Lower leg skin (tissue), 4 donors: ENCODE measurements at regions not wholly inside any gene's neighbourhood (a gene's known extent, or its start where the extent isn't known, plus 50 kb on each side); places are given as distances from the start of the nearest gene placed in this dataset.

ENCODE experiments used
- DNase-seq, 2 donors: peaks; one replicate each; pipeline ENCODE4 v3.0.0-alpha.2; 2019; ENCODE audit warnings: low spot score in 2 of 2
- H3K4me3 ChIP-seq: fragments of 200-600 bp; sonication (generic); 2 replicates; pipeline ENCODE4 v1.5.1; 2017; ENCODE audit warnings: mild to moderate bottlenecking, low read depth; ENCODE audit not compliant: poor library complexity, severe bottlenecking
- CTCF ChIP-seq, 3 donors: fragments of 450-650 bp; IDR thresholded peaks; one replicate each; pipeline ENCODE4 v1.5.1; 2016; ENCODE audit warnings: antibody characterized with exemption in 3 of 3, mild to moderate bottlenecking in 3 of 3, moderate library complexity in 2 of 3
- POLR2A ChIP-seq, 2 donors: fragments of 450-650 bp; IDR thresholded peaks; one replicate each; pipeline ENCODE4 v1.6.1; 2016 to 2017; ENCODE audit warnings: antibody characterized with exemption in 2 of 2, mild to moderate bottlenecking in 1 of 2, moderate library complexity in 1 of 2
- WGBS, 2 donors: methylation state at CpG; one replicate each; pipeline ENCODE4 v1.1.5; 2018; 5-methylcytosine and 5-hydroxymethylcytosine counted together
- intact Hi-C: fragments of 100-400 bp; cut with DNase I; formaldehyde crosslinking; loops from one replicate; pipeline ENCODE4 v1.15.0; 2023; ENCODE audit warnings: low total_unique reads

DNA sequence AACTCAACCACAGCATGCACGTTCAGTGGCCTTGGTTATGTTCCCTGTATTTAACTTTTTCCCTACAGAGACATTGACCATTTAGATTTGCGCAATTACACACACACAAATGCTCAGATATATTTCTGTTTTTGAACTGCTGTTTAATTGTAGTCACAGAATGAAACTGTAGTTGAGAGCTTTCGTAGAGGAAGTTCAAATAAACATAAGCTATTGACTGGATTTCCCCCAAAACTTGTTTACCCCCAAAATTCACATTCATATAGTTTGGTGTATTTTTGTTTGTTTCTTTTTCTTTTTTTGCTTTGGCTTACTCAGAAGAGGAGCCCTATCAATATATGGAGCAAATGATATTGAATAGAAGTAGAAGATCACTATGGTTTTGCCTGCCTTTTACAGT lies 921.0 kb downstream of the ADGRL2 start:
- H3K4me3 ChIP-seq = no peak overlapping the region
- WGBS, 2 donors = 72 to 74% methylated on average over 3 of the region's 3 CpGs
- no peak for DNase-seq
- intact Hi-C loops = no loop called here
- TF ChIP-seq POLR2A (IDR thresholded peaks at IDR 0.05) (no peak), CTCF (IDR thresholded peaks at IDR 0.05) (no peak)

DNA sequence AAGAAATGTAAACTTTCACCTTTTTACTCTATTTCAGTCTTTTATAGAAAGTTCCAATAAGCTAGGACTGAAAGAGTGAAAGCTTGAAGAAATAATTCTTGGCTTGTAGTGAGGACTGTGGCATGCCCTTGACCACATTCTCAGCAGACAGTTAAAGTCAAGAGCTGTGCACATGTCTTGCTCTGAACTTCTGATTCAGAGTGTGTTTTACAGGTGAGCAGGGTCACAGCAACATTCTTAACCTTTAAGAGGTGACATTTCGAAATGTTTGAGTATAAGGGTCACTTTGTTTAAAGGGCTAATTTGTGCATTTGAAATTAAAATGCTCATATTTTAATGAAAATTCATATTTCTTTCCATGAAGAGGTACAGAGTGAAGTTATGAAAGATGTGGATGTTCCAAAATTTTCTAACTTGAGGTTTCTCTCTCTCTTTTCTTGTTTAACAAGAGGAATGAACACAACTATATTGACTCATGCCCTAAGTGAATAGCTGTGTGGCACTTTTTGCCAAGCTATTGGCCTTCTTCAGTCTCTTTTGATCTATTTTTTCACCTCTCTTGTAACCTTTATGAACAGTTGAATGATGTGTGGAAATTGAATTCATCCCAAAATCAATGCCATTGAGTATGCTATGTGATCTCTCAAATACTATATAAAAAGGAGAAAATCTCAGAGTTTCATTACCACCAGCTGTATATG lies 918.1 kb downstream of the ADGRL2 start:
- no peak for DNase-seq
- intact Hi-C loops = no loop called here
- no peak overlapping the region for H3K4me3 ChIP-seq
- WGBS, 2 donors = 84 to 88% methylated on average over 1 of the region's 1 CpG
- no peak for TF ChIP-seq CTCF (IDR thresholded peaks at IDR 0.05)
- TF ChIP-seq POLR2A (IDR thresholded peaks at IDR 0.05) = no peak

GRCh38 chr1:82710091-82710490 lies 909.4 kb downstream of the ADGRL2 start:
- no peak for DNase-seq
- intact Hi-C loops = no loop called here
- TF ChIP-seq POLR2A (IDR thresholded peaks at IDR 0.05) = no peak
- TF ChIP-seq CTCF (IDR thresholded peaks at IDR 0.05) = no peak
- H3K4me3 ChIP-seq = no peak overlapping the region

DNA sequence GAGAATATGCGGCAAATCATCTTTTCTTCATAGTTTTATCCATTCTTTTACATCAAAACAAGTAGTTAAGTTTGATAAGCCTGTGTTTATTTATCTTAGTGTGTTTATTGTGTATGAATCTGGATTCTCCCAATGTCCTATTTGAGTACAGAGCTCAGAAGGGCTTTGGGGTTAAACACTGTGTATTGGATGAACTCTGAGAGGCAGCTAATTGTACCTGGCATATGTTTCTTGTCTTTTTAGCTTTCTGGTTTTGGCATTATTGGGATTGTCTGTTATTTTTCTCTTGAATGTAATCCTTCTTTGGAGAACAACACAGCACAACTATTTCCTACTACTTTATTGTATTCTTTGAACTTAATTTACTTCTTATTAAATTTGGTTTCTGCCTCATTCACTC lies 906.9 kb downstream of the ADGRL2 start:
- TF ChIP-seq CTCF (IDR thresholded peaks at IDR 0.05) (no peak), POLR2A (IDR thresholded peaks at IDR 0.05) (no peak)
- intact Hi-C loops = no loop called here

DNA sequence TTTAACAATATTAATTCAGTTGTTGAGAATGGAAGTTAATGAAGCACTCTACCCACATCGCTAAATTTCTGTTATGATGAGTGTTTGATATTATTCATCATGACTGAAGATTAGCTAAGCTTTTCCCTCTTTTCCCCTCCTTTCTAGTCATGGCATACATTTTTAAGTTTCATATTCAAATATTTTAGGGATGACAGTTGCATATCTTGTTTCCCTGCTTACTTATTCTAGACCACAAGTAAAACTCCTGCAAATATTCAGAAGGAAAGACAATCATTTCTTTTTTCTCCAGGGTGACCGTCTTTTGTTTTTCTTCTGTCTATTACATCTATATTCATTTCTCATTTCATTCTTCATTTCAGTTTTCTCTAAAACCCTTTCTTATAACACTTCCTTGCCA lies 906.0 kb downstream of the ADGRL2 start:
- DNase-seq = no peak
- 87 to 94% methylated on average over 2 of the region's 2 CpGs for WGBS, 2 donors
- no peak overlapping the region for H3K4me3 ChIP-seq
- TF ChIP-seq CTCF (IDR thresholded peaks at IDR 0.05) = no peak
- no peak for TF ChIP-seq POLR2A (IDR thresholded peaks at IDR 0.05)
- intact Hi-C loops = no loop called here

More for the DNA sequence above, 906.9 kb downstream of the ADGRL2 start:
- 94 to 98% methylated on average over 1 of the region's 1 CpG for WGBS, 2 donors
- no peak for DNase-seq
- no peak overlapping the region for H3K4me3 ChIP-seq

- H3K4me3 ChIP-seq = no peak overlapping the region
- no peak for TF ChIP-seq POLR2A (IDR thresholded peaks at IDR 0.05)
- TF ChIP-seq CTCF (IDR thresholded peaks at IDR 0.05) = no peak
- intact Hi-C loops = no loop called here
- DNase-seq = no peak
These were observed 904.2 kb downstream of the ADGRL2 start for GRCh38 chr1:82704966-82705365.
